GM13976 (cell line): ENCODE measurements at regions not wholly inside any gene's neighbourhood (a gene's known extent, or its start where the extent isn't known, plus 50 kb on each side); places are given as distances from the start of the nearest gene placed in this dataset.

Experiments
- DNase-seq: peaks from one replicate; pipeline ENCODE4 v3.0.0; 2012; ENCODE audit warnings: low spot score
- in situ Hi-C: fragments of 300-500 bp; cut with MboI; formaldehyde crosslinking; loops from one replicate; pipeline ENCODE4 v1.12.0; 2022; ENCODE audit warnings: low sequenced_read_pairs, mixed read lengths, inconsistent platforms; ENCODE audit not compliant: unreplicated experiment
- TF ChIP-seq, protein P1 (sequence below): IDR thresholded peaks from 2 replicates; pipeline ENCODE4 v1.5.1; 2012; ENCODE audit warnings: borderline replicate concordance, mild to moderate bottlenecking; ENCODE audit not compliant: insufficient read depth; ENCODE audit errors: extremely low read depth, missing control alignments, control extremely low read depth

DNA sequence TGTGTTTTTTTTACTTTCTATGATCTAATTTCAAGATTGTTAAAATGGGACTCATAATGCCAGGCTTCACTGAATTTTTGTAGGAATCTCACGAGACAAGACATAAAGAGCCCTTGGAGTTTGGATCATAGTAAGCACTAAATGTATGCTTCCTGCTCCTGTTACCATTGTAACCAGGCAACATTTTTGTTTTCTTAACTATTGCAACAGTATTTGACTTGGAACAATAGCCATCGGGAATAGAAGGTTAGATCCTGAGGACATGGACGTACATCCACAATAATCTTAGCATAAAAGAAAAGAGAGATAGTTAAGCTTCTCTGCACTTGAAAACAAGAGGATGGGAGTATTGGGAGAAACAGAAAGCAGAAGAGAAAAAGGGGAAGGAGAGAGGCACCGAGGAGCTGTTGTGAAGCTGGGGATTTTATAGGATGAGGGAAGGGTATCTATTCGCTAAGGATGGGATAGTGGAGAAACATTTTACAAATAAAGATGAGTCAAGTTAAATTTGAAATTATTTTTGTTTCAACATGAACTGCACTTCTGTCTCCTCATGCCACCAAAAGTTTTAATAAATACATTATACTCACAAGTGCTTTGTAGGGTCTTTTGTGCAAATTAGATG, 131.4 kb downstream of the TMCO5A start:
- in situ Hi-C loops: no loop called here
- TF ChIP-seq, protein P1, sequence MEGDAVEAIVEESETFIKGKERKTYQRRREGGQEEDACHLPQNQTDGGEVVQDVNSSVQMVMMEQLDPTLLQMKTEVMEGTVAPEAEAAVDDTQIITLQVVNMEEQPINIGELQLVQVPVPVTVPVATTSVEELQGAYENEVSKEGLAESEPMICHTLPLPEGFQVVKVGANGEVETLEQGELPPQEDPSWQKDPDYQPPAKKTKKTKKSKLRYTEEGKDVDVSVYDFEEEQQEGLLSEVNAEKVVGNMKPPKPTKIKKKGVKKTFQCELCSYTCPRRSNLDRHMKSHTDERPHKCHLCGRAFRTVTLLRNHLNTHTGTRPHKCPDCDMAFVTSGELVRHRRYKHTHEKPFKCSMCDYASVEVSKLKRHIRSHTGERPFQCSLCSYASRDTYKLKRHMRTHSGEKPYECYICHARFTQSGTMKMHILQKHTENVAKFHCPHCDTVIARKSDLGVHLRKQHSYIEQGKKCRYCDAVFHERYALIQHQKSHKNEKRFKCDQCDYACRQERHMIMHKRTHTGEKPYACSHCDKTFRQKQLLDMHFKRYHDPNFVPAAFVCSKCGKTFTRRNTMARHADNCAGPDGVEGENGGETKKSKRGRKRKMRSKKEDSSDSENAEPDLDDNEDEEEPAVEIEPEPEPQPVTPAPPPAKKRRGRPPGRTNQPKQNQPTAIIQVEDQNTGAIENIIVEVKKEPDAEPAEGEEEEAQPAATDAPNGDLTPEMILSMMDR: no peak
- DNase-seq: no peak

DNA sequence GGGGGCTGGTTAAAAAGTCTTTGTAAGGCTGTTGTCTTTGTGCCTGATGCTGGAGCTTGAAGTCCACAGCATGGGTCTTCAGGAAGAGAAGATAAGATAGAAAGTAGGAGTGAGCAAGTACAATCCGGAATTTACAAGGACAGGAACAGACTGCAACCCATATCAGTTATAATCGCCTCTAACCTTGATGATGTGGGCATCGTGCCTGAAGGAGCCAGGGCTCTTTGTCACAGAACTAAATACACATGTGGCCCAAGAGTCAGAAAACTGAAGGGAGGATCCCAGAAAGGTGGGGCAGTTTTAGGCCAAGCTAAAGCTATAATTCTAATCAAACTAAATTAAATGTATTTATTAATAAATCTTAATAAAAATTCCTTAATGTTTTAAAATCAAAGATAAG, 132.2 kb downstream of the TMCO5A start:
- no peak for DNase-seq
- TF ChIP-seq, protein P1: no peak
- in situ Hi-C loops: no loop called here

DNA sequence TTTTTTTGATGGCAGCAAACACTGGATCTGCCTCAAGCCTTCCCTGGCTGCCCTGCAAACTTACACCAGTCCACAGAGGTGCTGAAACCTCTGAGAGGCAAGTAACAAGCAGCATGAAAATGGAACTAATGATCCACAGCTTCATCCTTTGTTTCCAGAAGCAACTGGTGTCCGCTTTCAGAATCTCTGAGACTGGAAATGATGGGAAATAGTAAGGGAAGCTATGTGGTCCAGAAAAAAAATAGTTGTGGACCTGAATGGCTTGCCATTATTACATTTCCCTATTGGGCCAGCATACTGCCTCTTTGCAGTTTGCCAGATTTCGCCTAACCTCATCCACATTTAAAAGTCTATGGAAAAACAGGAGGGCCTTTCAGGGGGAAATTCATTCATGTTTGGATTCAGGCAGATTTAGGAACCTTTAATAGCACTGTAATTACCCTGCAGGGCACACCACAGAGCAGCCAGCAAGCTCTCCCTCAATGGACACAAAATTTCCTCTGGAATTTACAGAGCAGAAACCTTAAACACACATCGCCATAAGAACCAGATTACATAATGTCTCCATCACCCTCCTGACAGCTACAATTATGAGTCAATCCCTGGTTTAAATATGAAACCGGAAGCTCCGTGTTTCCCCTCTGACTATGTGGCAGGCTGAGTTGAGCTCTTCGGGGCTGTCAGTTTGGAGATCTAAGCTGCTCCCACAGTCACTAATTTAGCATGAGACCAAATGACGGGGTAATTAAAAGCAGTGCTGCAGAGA, 134.4 kb downstream of the TMCO5A start:
- in situ Hi-C loops: no loop called here
- TF ChIP-seq, protein P1: no peak
- DNase-seq: peak; percentile 66

DNA sequence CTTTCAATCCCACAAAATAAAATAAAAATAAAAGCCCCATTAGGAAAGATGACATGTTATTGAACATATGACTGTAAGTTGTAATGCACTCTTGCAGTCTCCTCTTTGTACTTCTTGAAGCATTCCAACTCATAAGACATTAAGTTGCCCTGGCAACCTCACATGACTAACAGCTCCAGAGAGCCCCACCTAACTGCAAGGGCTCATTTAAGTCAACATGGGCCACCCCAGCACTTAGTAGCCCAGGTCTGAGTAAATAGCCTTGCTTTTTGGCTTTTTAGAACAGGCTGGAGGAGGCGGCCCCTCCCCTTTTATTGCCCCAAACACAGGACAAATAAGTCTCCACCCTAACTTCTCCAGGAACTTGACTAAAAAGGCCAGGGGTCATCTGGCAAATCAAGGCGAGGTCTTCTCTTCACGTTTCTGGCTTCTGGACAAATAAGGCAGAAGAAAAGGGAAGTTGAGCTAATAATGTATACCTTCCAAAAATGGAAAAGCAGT, 135.1 kb downstream of the TMCO5A start:
- TF ChIP-seq, protein P1: no peak
- DNase-seq: no peak
- in situ Hi-C loops: no loop called here

DNA sequence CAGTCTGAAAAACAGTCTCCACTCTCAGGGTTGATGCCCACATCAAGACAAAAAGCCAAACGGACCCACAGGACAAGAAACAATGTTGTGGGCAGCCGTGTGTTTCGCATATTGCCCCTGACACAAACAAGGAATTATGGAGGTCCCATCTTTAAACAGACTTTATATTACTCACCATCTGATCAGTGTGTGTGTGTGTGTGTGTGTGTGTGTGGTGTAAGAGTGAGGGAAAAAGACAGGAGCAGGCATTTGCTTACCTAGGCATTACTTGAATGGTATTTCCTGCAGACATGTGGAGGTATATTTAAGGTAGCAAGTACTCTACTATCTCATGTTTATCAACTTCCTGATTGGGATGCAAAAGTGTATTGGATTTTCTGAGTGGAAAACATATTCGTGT, 136.3 kb downstream of the TMCO5A start:
- DNase-seq: no peak
- TF ChIP-seq, protein P1: no peak
- in situ Hi-C loops: no loop called here

DNA sequence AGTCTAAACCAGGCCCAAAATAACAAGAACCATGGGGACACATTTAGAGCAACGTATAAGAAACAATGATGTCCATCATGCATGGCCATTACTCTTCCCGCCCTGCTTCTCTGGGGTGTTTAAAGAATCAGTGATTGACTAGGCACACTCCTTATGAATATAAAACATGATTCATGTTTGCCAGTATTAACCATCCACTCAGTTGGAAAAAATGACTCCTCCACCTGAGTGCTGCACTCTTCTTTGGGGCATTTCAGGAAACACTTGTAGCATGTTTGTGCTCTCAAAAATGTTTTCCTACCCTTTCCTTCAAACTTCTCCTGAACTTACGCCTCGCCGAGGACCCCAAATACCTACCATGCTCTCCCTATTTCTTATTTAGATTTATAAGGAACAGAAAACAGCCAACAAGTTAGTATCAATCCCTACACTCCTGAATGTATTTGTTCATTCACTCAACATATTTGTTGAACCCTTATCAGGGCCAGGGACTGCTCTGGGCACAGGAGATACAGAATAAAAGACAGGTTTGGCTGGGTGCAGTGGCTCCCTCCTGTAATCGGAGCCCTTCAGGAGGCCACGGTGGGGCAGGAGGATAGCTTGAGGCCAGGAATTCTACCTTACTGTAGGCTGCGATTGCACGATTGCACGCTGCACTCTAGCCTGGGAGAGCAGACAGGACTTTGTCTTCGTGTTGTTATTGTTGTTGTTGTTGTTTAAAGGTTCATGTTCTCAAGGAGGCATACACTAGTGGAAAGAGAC, 137.0 kb downstream of the TMCO5A start:
- TF ChIP-seq, protein P1: no peak
- in situ Hi-C loops: no loop called here
- no peak for DNase-seq
